CD4-positive, alpha-beta T cell treated with Interleukin-4 for 4 hours (primary cell): ENCODE measurements at regions not wholly inside any gene's neighbourhood (a gene's known extent, or its start where the extent isn't known, plus 50 kb on each side); places are given as distances from the start of the nearest gene placed in this dataset.
"Not testable (repeated sequence)": the region's sequence is repeated elsewhere in the genome, so short reads cannot be mapped to it uniquely, and the experiment has no call there.

Source experiments
- DNase-seq: peaks from one replicate; pipeline ENCODE4 v3.0.0-alpha.2; 2020

DNA sequence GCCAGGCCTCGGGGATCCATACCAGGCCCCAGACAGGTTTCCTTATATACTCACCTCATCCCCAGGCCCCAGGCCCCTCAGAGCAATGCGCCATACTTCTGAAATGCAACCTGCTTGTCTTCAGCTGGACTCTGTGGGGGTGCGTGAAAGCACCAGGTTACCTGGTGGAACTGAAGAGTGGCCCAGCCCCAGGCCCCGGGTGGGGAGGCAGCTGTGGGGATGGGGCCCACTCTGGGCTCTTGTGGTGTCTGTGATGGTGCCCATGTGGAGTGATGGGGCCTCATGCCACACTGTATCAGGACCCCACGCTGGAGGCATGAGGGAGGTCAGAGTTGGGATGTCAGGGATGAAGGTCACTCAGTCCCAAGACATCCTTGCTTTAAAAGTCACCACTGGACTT is 999.0 kb downstream of the BRD1 start:
- DNase-seq, result no peak

DNA sequence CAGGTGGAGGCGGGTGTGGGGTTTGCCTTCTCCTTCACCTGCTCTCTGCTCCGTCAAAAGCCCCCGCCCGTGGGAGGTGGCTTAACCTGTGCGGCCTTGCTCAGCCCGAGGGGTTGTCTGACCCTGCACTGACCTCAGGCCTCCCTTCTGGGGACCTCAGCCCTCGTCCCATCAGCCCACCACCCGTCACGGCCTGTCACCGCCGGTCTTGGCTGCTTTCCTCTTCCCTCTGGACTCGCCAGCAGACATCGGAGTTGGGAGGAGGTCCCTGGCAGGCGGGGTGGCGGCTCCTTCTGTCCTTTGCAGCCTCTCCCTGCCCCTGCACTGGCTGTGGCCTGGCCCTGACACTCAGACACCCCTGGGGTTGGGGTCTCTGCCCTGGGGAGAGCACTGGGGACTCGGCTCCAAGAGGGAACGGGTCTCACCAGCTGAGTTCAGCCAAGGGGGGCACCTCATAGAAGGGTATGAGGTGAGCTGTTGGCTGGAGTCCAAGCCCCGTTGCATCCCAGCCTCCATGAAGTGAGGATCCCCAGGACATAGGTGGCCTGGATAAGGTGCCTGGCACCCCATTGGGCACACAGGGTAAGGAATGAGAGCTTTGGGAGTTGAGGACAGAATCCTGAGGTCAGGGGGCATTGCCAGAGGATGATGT is 999.6 kb downstream of the BRD1 start:
- no peak for DNase-seq

- no peak for DNase-seq
Observed at GRCh38 chr22:48827268-48827846, 1000.3 kb downstream of the BRD1 start.

- no peak for DNase-seq
Observed at GRCh38 chr22:48826546-48826945, 1001.1 kb downstream of the BRD1 start.

GRCh38 chr22:48825802-48826520 is 1001.7 kb downstream of the BRD1 start:
- DNase-seq, result no peak

- no peak for DNase-seq
Observed at GRCh38 chr22:48824712-48825651, 1002.7 kb downstream of the BRD1 start.

DNA sequence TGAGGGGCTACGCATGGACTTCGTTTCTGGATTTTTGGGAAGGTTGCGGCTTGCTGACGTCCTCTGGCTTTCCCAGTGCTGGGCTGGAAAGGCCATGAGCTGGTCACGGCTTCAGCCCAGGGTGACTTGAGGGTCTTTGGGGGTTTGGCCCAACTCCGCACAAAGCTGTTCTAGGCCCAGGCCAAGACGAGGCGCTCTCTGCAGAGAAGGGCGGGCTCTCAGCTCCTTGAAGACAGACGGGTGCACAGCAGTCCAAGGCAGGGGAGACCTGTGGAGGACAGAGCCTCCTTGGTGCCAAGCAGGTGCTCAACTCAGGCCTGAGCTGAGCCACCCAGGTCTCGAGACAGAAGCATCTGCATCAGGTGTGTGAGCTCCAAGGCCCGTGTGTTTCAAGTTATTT is 1003.7 kb downstream of the BRD1 start:
- no peak for DNase-seq

- no peak for DNase-seq
Observed at GRCh38 chr22:48822278-48823233, 1005.1 kb downstream of the BRD1 start.

- no peak for DNase-seq
Observed at GRCh38 chr22:48821727-48822126, 1005.9 kb downstream of the BRD1 start.

DNA sequence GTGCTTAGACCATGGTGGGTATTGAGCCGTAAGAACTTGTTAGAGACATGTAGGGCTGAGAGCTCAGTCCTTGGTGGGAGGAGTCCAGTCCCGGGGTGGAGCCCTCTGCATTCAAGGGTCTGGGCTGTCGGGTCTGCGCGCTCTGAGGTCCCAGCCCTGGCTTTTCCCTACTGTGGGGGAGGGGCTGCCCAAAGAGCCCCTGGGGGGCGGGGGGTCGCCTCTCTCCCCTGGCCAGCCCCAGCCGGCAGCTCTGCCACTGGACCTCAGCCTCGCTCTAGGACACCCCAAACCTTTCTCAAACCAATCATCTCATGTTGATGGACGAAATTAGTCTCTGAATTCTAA is 1006.4 kb downstream of the BRD1 start:
- no peak for DNase-seq

GRCh38 chr22:48820481-48821345 is 1007.0 kb downstream of the BRD1 start:
- DNase-seq, result no peak

DNA sequence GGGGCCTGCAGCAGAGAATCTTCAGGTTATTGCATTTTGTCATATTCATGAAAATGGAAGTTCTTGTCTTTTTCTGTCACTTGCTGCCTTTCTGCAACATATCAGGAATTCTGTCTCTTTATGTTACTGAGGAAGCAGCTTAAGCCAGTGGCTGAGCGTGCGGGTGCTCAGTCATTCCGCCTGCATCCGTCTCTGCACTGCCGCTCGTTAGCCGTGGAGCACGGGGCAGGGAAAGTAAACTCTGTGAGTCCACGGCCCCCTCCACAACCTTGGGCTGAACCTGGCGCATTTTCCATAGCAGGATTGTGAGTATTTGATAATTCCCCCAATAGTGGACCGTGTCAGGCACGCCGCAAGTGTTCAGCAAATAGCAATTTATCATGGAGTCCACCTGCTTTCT is 1007.7 kb downstream of the BRD1 start:
- no peak for DNase-seq

- no peak for DNase-seq
Observed at GRCh38 chr22:48819232-48819631, 1008.4 kb downstream of the BRD1 start.

DNA sequence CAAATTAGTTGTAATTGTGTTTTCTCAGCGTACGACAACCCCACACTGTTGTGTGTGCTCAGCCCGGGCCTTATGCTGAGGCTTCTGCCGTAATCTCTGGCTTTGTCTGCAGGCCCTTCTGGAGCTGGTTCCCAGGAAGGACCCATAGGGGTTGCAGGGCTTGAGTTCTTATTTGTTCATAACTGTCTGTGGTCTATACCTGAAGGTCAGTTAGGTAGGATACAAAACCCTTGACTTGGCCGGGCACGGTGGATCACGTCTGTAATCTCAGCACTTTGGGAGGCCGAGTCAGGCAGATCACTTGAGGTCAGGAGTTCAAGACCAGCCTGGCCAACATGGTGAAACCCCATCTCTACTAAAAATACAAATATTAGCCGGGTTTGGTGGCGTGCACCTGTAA is 1010.2 kb downstream of the BRD1 start:
- DNase-seq, result not testable (repeated sequence)

GRCh38 chr22:48811885-48812284 is 1015.8 kb downstream of the BRD1 start:
- DNase-seq, result no peak

GRCh38 chr22:48808038-48808960 is 1019.4 kb downstream of the BRD1 start:
- DNase-seq, result no peak

DNA sequence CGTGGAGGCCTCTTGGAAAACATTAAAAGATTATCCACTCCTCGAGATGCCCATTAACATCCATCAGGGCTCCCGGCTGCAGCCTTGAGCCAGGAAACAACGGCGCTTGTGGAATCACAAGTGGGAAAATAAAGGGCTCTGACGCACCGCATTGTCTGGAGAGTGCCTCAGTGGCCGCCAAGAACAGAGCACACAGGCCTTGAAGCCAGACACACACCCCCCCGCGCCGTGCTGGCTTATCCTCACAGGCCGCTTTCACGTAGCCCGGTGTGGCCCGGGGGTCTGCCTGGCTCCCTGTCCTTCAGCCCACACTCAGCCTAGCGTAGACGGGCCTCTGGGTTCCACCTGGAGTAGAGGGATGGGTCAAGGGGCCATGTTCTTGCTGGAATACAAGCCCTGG is 1020.5 kb downstream of the BRD1 start:
- DNase-seq, result no peak

GRCh38 chr22:48806227-48806781 is 1021.4 kb downstream of the BRD1 start:
- no peak for DNase-seq

DNA sequence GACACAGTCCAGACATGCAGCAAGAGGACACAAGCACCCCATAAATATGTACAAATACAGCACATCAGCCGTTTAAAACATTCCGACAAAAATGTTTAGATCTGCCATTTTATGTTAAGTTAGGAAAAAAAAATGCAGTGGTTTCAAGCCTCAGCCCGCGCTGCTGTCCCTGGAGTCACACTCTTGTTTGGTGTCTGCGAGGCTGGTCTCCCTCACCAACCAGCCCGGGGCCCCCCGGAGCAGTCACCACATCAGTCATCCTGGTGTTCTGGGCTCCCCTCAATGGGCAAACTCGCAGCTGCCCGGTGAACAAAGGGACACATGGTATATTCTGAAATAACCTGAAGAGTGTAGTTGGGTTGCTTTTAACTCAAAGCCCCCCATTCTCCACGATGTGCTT is 1022.2 kb downstream of the BRD1 start:
- no peak for DNase-seq
